NT2/D1 (cell line): ENCODE measurements at regions not wholly inside any gene's neighbourhood (a gene's known extent, or its start where the extent isn't known, plus 50 kb on each side); places are given as distances from the start of the nearest gene placed in this dataset.

Experiments used
- SUZ12 ChIP-seq: IDR thresholded peaks from 2 replicates; pipeline ENCODE4 v1.6.1; 2011; ENCODE audit not compliant: insufficient read length, insufficient read depth; ENCODE audit errors: extremely low read depth
- YY1 ChIP-seq: IDR thresholded peaks from 2 replicates; pipeline ENCODE4 v1.6.1; 2011; ENCODE audit not compliant: insufficient read length, insufficient read depth
- ZNF274 ChIP-seq: IDR thresholded peaks from 2 replicates; pipeline ENCODE4 v1.6.1; 2011; ENCODE audit warnings: mild to moderate bottlenecking, low read depth, low read length

DNA sequence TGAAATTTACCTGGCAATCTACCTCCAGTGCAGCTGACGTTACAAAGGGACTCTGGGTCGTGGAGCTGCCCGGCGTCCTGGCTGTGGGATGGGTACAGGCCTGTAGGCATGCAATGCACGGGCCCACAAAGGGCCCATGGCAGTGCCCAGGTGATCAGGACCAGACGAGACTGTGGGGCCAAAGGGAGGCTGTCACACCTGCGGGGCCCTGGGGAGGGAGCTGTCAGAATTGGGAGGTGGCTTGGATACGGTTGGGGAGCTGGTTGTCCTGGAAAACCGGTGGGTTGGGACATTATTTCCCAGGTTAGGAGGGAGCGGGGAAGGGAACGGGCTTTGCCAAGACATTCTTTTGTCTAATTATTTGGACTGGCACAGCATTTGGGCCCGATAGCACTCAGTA is 958.5 kb downstream of the BRD1 start:
- TF ChIP-seq ZNF274: no peak
- no peak for TF ChIP-seq SUZ12
- TF ChIP-seq YY1: no peak
